Dedifferentiated amniotic fluid mesenchymal stem cell (primary cell): ENCODE measurements at regions not wholly inside any gene's neighbourhood (a gene's known extent, or its start where the extent isn't known, plus 50 kb on each side); places are given as distances from the start of the nearest gene placed in this dataset.

ENCODE experiments used
- DNase-seq: peaks from one replicate; pipeline ENCODE4 v3.0.0-alpha.2; 2016; ENCODE audit errors: extremely low spot score

DNA sequence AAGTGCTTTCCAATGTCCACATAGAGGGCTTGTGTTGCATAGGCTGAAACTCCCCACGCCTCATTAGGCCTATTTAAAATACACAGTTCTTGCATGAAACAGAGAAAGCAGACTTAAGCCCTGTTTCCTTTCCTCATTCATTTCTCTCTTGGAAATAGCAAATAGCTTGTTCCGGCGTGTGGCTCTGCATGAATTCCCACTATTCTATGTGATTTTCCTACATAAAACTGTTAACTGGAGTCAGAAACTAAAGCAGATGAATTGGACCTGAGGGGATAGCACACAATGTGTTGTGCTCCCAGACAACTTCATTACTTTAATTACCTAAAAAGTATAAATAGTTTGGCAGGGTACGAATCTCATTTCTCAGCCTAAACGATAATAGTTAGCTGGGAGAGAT, 981.5 kb downstream of the SORCS1 start:
- DNase-seq, result no peak

DNA sequence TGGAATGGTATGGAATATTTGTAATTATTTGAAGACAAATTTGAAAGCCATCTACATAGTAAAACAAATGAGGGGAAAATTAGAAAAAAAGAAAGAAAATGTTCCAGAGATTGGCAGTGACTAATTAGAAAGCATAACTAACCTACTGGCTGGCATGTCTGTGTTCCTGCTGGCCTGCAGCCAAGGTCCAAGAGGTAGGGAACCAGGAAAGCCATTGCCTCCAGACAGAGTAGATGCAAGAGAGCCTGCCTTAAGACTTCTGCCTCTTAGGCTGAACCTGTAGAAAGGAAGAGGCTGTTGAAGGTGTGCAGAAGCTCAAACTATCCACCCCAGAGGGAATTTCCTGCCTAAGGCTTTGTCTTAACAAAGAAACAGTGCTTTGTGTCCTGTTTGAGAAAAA, 982.0 kb downstream of the SORCS1 start:
- no peak for DNase-seq

DNA sequence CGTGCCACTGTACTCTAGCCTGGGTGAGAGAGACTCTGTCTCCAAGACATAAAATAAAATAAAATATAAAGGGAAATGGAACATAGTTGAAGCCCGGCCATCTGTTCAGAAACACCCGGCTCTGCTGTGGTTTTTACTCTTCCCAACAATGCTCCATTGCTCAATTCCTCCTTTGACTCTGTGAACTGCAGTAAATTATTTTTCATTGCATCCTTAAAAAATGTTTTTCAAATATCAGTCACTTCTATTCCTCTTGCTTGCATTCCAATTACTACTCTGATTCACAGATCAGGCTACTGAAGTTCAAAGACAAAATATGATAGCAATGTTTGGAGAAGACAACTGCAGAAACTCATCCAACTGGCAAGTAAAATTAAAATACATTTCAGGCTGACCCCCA, 983.0 kb downstream of the SORCS1 start:
- DNase-seq, result no peak

DNA sequence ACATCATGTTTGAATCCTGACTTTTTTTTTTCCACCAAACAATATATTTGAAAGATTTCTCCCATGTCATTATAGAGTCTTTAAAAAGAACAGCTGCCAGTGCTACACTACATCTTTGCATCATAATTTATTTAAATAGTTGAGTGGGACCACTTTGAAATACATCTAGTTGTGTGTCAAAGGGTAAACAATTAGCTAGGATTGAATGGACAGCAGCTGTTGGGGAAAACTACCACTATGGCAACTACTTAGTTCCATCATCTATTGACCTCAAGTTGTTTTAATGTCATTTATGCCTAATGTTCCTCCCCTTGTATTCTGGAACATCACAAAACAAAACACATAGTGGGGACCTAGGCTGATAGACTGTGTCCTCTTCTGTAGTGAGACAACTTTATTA, 985.1 kb downstream of the SORCS1 start:
- DNase-seq, result no peak

DNA sequence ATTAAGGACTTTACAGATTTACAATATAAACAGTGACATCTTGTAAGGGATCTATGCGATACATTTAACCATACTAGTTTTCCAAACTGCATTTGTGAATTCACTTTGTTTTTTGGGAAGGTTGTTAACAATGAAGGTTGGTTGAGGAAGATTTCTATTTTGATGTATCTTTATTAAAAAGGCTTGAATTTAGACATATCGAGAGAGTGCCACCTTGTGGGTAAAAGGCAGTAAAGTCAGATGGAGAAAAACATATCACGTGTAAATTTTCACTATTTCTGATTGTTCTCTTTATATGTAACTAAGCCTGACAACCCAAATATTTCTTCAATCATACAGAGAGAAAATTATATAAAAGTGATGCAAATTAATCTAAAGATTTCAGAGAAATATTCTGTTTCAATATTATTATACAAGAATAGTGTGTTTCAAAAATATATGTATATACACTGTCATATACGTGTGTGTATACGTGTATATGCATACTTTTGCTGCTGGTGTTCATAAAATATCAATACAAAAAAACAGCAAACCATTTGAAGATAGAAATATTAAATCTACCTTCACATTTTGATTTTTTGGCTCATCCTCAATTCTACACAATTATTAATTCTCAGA, 988.6 kb downstream of the SORCS1 start:
- peak; percentile 43 for DNase-seq

DNA sequence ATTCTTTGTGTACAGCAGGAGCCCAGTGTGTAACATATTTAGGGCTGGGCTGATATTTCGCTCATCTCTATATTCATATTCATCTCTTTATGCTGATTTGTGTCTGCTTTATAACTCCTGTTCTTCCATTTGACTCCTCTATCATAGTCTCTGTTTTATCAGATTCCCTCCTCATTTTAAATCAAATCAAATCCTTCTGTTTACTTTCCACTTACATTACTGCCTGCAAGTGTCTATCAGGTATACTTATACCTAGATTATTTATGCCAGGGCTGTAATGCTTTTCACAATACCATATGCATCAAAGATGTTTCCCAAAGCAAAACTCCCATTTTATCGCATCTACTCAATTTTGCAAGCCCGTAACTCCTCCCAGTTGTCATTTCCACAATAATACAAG, 990.7 kb downstream of the SORCS1 start:
- no peak for DNase-seq

DNA sequence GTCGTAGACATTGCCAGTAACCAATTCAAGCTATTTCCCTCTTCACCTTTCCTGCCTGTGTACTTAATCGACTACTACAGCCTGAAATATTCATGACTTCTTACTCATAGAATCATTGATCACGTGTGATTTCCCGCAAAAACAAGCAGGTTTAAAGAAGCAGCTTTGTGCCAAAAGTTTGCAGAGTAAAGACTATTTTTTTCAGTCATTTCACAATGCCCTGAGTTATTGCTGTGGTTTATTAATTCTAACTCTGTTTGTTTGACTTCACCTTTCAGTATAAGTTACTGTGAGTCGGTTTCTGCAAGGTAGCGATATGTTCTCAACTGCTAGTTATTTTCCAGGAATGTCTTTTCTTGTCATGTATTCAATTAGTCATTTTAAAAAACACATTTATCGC, 995.3 kb downstream of the SORCS1 start:
- no peak for DNase-seq

DNA sequence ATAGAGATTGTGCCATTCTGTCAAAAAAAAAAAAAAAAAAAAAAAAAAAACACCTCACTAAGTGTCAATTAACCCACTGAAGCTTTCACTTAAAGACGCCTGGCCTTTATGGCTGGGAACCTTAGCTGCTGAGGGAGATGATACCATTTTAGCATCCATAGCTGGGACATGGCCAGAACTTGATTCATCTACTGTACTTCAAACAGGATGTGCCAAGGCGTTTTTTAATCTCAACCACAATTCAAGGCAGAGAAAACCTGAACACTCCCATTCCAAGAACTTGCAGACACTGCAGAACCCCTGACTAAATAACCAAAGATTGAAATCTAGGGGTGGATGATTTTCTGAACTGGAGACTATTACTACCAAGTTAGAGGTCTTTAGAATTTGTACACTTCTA, 996.6 kb downstream of the SORCS1 start:
- no peak for DNase-seq

DNA sequence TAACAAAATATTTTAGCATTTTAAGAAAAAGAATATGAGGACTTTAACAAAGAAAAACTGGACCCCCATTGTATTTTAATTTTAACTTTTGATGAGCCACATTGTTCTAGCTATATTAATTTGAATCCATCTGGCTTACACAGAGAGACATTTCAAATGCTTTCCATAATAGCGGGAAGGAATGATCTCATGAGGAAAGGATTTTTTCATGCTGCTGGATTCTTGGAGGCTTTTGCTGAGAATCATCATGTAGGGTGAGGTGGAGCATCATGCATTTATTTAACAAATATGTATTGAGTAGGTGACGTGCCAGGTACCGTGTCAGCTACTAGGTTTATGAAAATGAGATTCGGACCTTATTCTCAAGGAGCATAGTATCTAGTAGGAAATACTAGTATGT, 1006.3 kb downstream of the SORCS1 start:
- no peak for DNase-seq

DNA sequence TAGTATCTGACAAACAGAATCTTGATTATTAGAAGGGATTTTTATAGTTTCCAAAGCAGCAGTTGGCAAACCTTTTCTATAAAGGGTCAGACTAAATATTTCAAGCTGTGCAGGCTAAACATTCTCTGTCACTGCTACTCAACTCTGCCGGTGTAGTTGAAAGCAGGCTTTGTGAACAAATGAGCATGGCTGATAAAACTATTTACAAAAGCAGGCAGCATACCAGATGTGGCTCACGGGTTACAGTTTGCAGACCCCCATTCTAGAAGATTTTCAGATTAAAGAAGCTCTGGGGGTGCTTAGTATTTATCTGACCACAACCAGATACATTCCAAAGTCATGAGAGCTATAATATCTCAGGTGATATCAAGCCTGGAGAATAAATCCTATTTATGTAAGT, 1017.5 kb downstream of the SORCS1 start:
- DNase-seq, result no peak

DNA sequence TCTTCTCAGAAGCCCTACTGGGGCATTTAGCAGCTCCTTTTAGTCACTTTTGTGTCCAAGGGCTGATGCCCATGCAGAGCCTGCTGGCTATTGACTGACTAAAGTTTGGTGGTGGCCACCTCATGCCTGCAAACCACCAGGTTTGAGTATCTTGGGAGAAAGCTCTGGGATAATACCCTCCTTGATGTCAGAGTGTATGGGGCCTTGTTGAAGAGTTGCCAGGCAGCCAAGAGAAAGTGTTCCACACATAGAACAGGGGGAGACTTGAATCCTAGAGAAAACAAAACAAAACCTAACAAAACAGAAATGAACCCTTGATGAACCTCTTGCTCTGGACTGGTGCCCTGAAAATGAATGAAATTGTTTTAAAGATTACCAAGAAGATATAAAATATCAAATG, 1024.6 kb downstream of the SORCS1 start:
- DNase-seq, result no peak

DNA sequence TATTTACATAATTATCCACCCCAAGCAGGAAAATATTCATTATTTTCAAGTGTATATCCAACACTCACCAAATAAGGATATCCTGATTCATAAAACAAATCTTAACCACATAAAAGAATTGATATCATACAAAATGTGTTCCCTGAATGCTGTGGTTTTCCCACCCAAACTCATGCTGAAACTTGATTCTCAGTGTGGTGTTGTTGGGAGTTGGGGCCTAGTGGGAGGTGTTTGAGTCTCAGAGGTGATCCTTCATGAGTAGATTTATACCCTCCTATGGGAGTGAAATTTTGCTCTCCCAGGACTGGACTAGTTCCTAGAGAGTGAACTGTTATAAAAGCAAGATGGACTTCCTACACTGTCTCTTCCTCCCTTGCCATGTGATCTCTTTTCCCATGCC, 1028.3 kb downstream of the SORCS1 start:
- no peak for DNase-seq

DNA sequence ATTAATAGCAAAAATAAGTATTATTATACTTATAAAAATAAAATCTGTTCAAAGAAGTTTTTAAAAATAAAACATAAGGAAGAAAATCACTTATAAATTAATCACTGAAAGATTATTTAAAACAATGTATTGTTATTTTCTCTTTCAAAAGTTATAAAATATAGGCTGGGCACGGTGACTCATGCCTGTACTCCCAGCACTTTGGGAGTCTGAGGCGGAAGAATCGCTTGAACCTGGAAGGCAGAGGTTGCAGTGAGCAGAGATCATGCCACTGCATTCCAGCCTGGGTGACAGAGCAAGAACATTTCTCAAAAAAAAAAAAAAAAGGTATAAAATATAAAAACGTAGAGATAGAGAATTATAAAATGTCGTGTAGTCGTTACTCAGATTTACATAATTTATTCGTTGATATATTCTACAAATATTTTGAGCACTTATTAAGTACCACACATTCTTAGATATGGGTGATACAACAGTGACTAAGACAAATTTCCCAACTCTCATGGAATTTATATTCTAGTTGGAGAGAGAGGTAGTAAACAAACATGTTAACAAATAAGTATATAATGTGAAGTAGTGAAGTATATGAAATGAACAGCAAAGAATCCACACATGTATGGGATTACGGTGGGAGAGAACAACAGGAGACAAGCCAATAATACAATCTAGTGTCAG, 1030.0 kb downstream of the SORCS1 start:
- DNase-seq, result no peak

DNA sequence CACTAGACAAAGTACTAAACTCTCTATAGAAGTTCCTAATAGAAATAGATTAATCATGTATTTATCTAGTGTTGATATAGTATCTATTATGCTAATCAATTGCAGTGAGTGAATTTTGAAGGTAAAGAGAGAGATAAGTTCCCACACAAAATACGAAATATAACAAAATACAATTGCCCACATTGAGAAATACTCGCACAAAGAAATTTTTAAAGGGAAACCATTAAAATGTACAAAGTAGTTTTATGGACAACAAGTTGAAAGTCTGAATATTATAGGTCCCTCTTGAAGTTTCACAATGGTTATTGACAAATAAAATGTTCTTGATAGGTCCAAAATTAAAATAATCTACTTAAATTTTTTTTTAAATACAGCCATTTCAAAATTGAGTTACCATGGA, 1031.1 kb downstream of the SORCS1 start:
- DNase-seq, result no peak

DNA sequence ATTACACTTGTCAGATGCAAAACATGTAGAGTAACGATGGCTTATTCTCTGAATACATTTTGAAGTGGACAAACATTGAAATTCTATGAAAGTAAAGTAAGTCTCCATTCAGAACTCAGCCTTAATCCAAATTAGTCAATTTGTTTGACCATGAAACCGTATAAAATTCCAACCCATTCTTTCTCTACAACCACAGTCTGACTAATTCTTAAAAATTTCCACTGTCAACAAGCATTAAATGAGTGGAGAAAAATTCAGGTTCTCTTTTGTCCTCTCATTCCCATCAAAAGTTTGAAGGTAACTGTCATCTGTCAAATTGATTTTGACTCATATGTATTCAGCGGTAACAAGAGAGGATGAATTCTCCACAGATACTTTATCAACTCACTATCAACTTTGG, 1031.5 kb downstream of the SORCS1 start:
- DNase-seq, result no peak

DNA sequence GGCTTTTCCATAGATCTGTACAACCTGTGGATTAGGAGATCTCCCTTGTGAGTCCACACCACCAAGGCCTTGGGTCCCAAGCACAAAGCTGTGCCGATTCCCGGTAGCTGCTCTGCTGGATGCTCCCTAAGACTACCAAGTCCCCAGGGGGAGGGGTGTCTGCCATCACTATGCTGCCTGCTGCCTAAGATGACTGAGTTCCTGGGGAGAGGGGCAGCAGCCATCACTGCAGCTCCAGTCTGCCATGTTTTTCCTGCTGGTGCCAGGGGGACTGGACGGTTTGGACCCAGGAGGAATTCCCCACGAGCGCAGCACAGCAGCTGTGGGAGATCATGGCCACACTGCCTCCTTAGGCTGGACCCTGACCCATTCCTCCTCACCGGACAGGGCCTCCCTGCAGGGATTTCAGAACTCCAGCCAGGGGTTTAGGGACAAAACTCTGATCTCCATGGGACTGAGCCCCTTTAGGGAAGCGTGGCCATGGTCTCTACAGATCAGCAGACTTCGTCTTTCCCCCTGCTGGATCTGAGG, 1049.8 kb downstream of the SORCS1 start:
- DNase-seq, result no peak

DNA sequence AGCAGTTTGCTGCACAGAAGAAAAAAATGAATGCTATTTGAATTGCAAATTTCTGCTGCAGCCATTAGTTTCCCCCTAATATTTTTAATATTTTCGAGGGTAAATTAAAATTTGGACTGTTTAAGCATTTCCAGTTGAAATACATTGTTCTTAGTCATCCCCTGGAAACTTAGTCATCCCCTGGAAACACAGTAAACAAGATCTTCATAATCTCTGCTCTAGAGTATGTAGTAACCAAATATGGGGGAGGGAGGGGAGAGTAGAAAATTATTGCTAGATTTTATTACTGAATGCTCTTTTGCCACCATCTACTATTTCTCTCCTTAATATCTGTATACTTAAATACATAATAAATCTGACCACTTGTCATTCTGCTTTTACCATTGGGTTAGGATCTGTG, 1053.3 kb downstream of the SORCS1 start:
- DNase-seq, result no peak

DNA sequence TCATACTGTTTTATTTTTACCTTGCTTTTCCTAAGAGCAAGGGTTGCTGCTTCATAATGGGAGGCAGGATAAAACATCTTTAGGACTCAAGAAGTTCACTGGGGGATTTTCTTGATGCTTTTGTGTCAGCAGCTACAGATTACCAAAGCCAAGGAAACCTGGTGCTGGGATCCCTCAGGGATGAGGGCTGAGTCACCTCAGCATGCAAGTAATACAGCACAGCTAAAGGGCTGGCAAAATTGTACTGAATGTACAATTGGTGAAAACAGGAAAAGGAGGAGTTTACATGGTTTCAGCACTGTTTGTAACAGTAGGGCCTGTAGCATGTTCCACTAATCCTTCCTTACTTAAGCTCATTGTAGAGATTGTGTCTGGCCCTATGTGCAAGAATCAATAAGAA, 1056.8 kb downstream of the SORCS1 start:
- no peak for DNase-seq

DNA sequence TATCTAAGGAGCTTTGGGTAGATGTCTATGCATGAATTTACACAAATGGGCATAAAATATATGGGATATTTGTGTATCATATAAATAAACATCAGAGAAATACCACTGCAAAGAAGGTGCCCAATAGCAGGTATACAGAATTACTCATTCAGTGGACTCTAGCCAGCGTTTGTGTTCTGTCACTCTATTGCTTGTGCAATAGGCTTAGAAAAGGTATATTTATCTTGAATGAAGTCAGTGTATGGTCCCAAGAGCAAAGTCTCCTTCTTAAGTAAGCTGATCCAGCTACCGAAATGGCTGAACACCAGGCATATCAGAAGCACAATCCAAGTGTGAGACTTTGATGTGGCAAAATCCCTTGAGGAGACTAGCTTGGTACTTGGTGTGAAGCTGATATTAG, 1058.4 kb downstream of the SORCS1 start:
- DNase-seq, result no peak

DNA sequence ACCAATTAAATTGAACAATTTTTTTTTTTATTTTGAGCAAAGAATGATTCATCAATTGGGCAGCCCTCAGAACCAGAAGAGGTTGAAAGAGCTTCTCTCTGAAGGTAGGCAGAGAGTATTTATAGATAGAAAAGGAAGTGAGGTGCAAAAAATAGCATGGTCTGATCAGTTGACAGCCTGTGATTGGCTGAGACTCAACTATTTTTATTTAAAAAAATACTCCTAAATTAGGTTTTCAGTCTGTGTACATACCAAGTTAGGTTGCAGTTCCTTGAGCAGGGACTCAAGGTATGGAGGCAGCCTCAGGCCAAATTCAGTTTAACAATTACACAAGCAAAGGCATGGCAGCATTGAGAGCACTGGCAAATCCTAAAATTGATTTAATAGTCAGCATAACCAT, 1074.7 kb downstream of the SORCS1 start:
- no peak for DNase-seq

DNA sequence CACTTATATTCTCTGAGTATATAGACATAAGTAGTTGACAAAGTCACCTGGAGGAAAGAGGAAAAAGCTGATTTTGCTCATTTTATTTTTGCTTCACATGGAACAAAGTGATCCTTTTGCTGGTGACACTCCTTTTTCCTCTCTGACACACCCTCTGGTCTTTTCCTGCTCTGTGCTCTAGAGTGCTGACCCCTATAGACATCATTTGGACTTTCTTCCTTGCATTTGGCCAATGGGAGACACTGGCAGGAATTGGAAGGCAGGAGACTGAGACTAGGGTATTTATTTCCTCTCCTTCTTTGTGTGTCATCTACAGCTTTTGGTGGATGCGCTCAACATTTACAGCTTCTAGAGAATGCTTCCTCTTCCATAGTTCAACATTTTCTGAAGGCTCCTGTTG, 1078.1 kb downstream of the SORCS1 start:
- no peak for DNase-seq

DNA sequence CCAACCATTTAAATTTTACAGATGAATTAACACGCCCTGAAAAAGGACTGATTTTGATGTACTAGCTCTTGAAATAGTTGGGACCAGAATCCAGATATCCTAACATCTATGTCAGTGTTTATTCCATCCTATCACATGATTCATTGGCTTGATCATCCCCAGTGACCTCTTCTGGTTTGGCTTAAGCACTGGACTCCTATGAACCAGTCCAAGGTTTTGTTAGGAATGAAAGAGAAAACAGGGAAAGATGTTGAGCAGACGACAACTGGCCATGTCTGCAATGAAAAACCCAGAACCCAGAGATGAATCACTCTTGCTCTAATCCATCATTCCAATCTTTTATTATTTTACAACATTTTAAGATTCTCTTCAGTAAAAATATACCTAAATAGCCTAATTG, 1080.9 kb downstream of the SORCS1 start:
- DNase-seq, result no peak

DNA sequence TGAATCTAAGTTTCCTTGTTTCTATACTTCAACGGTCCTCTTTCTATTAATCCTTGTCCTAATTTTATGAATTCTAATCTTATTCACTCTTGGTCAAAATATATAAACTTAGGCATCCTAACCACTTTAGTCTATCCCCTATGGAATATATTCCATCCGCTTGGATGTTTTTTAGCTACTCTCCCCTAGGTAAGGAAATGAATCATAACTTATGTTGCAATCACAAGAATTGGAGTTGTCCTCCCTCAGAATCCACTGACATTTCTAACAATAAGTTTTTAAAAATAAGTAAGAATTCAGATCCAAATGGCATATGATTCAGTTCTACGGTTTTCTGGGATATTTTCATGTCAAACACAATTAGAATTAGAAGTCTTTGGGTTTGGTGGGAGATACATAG, 1081.6 kb downstream of the SORCS1 start:
- DNase-seq, result no peak
